Endothelial cell of umbilical vein (primary cell): ENCODE measurements at regions not wholly inside any gene's neighbourhood (a gene's known extent, or its start where the extent isn't known, plus 50 kb on each side); places are given as distances from the start of the nearest gene placed in this dataset.

Experiments
- CTCF ChIP-seq, 2 donors: IDR thresholded peaks; 1 replicate in 1 of 2; 2 replicates in 1 of 2; pipeline ENCODE4 v1.5.1; 2011; ENCODE audit warnings: low read length in 2 of 2, mild to moderate bottlenecking in 2 of 2, moderate library complexity in 2 of 2, control low read depth in 1 of 2, inconsistent platforms in 1 of 2, low read depth in 1 of 2; ENCODE audit not compliant: insufficient read depth in 1 of 2; ENCODE audit errors: extremely low read depth in 1 of 2
- EZH2 ChIP-seq: IDR thresholded peaks from 2 replicates; pipeline ENCODE4 v1.6.1; 2012; ENCODE audit warnings: borderline replicate concordance, low read depth, mild to moderate bottlenecking, moderate library complexity, low read length, inconsistent platforms; ENCODE audit not compliant: severe bottlenecking
- FOS ChIP-seq: IDR thresholded peaks from 2 replicates; pipeline ENCODE4 v1.6.1; 2011; ENCODE audit warnings: mild to moderate bottlenecking, low read length, moderate library complexity, borderline replicate concordance; ENCODE audit not compliant: insufficient read depth
- GATA2 ChIP-seq: IDR thresholded peaks from 2 replicates; pipeline ENCODE4 v1.7.0; 2011; ENCODE audit warnings: low read depth, mild to moderate bottlenecking, moderate library complexity, mixed read lengths, low read length; ENCODE audit not compliant: insufficient read length, insufficient read depth
- JUN ChIP-seq: IDR thresholded peaks from 2 replicates; pipeline ENCODE4 v1.6.1; 2011; ENCODE audit warnings: borderline replicate concordance, low read depth; ENCODE audit not compliant: insufficient read length, insufficient read depth
- MAX ChIP-seq: IDR thresholded peaks from 2 replicates; pipeline ENCODE4 v1.6.1; 2011; ENCODE audit not compliant: insufficient read depth, insufficient read length
- MYC ChIP-seq: IDR thresholded peaks from one replicate; pipeline ENCODE4 v1.6.1; 2011; ENCODE audit warnings: mild to moderate bottlenecking, low read depth, low read length
- POLR2A ChIP-seq: IDR thresholded peaks from 2 replicates; pipeline ENCODE4 v1.6.1; 2012; ENCODE audit warnings: low read depth, mild to moderate bottlenecking, control low read depth, low read length
- POLR2AphosphoS5 ChIP-seq: IDR thresholded peaks from 2 replicates; pipeline ENCODE4 v1.6.1; 2012; ENCODE audit warnings: low read depth, mild to moderate bottlenecking, control low read depth, low read length, moderate library complexity; ENCODE audit not compliant: insufficient read depth

GRCh38 chr12:88805286-88805685 lies 225.0 kb upstream of the KITLG start:
- TF ChIP-seq EZH2: no peak
- TF ChIP-seq CTCF (IDR thresholded peaks at IDR 0.05; ENCODE audit: extremely low read depth in 1 of 2, insufficient read depth in 1 of 2, low read depth in 1 of 2, low read length in 2 of 2): no peak
- TF ChIP-seq POLR2A: no peak
- TF ChIP-seq FOS: no peak
- no peak for TF ChIP-seq POLR2AphosphoS5
- TF ChIP-seq GATA2: no peak
- TF ChIP-seq MAX: no peak
- no peak for TF ChIP-seq JUN
- TF ChIP-seq MYC: no peak
